HL-60 (cell line): ENCODE measurements at regions not wholly inside any gene's neighbourhood (a gene's known extent, or its start where the extent isn't known, plus 50 kb on each side); places are given as distances from the start of the nearest gene placed in this dataset.

Source experiments
- CTCF ChIP-seq: IDR thresholded peaks from one replicate; pipeline ENCODE4 v1.5.1; 2011; ENCODE audit warnings: low read length, control low read depth, inconsistent platforms; ENCODE audit not compliant: insufficient read depth
- GABPA ChIP-seq: IDR thresholded peaks from 2 replicates; pipeline ENCODE4 v1.6.1; 2012; ENCODE audit warnings: low read depth
- POLR2AphosphoS5 ChIP-seq: IDR thresholded peaks from 2 replicates; pipeline ENCODE4 v1.6.1; 2012; ENCODE audit warnings: low read depth
- REST ChIP-seq: IDR thresholded peaks from 2 replicates; pipeline ENCODE4 v1.6.1; 2012; ENCODE audit warnings: low read depth; ENCODE audit not compliant: insufficient replicate concordance

- TF ChIP-seq CTCF = no peak
- TF ChIP-seq POLR2AphosphoS5 = no peak
- TF ChIP-seq REST = no peak
- no peak for TF ChIP-seq GABPA
Observed at GRCh38 chr2:12596771-12597170, 120.0 kb upstream of the TRIB2 start.
